Omental fat pad (tissue), 3 donors: ENCODE measurements at regions not wholly inside any gene's neighbourhood (a gene's known extent, or its start where the extent isn't known, plus 50 kb on each side); places are given as distances from the start of the nearest gene placed in this dataset.
"Not testable (repeated sequence)": the region's sequence is repeated elsewhere in the genome, so short reads cannot be mapped to it uniquely, and the experiment has no call there.

ENCODE experiments used
- ATAC-seq: fragments of 150-250 bp; one replicate; pipeline ENCODE4 v1.9.1; 2016; ENCODE audit warnings: mild to moderate bottlenecking, moderate library complexity; ENCODE audit not compliant: low FRiP score
- DNase-seq: peaks from one replicate; pipeline ENCODE4 v3.0.0-alpha.2; 2019; ENCODE audit warnings: low spot score
- CTCF ChIP-seq, 3 donors: fragments of 450-650 bp; IDR thresholded peaks; one replicate each; pipeline ENCODE4 v1.5.1; 2016 to 2017; ENCODE audit warnings: antibody characterized with exemption in 3 of 3, mild to moderate bottlenecking in 3 of 3, moderate library complexity in 2 of 3

GRCh38 chr9:135180586-135180985 is 93.1 kb downstream of the OLFM1 start:
- DNase-seq (no peak), ATAC-seq (no peak)
- TF ChIP-seq CTCF (IDR thresholded peaks at IDR 0.05), result no peak

GRCh38 chr9:135181336-135181735 is 93.9 kb downstream of the OLFM1 start:
- no peak for TF ChIP-seq CTCF (IDR thresholded peaks at IDR 0.05)
- no peak for ATAC-seq
- DNase-seq, result no peak

- DNase-seq, result not testable (repeated sequence)
These were observed 94.4 kb downstream of the OLFM1 start for GRCh38 chr9:135181841-135182240.

GRCh38 chr9:135183069-135183468 is 95.6 kb downstream of the OLFM1 start:
- no peak for TF ChIP-seq CTCF (IDR thresholded peaks at IDR 0.05)
- no peak for DNase-seq
- no peak for ATAC-seq

More at GRCh38 chr9:135181841-135182240, 94.4 kb downstream of the OLFM1 start:
- ATAC-seq, result not testable (repeated sequence)

GRCh38 chr9:135183528-135184180 is 96.2 kb downstream of the OLFM1 start:
- DNase-seq (no peak), ATAC-seq (no peak)
- TF ChIP-seq CTCF (IDR thresholded peaks at IDR 0.05), result no peak

- no peak for ATAC-seq
- no peak for TF ChIP-seq CTCF (IDR thresholded peaks at IDR 0.05)
These were observed 96.9 kb downstream of the OLFM1 start for GRCh38 chr9:135184181-135185053.

GRCh38 chr9:135185060-135185459 is 97.6 kb downstream of the OLFM1 start:
- no peak for DNase-seq
- no peak for TF ChIP-seq CTCF (IDR thresholded peaks at IDR 0.05)

More at GRCh38 chr9:135184181-135185053, 96.9 kb downstream of the OLFM1 start:
- DNase-seq, result no peak

More at GRCh38 chr9:135185060-135185459, 97.6 kb downstream of the OLFM1 start:
- no peak for ATAC-seq
